ENCODE measurements at regions not wholly inside any gene's neighbourhood (a gene's known extent, or its start where the extent isn't known, plus 50 kb on each side); places are given as distances from the start of the nearest gene placed in this dataset.

GRCh38 chr14:29215853-29216252 is 449.3 kb downstream of the FOXG1 start:
- no peak for TF ChIP-seq CTCF (IDR thresholded peaks at IDR 0.05; ENCODE audit: insufficient read depth, low read depth, low read length, missing control alignments)
- peak; percentile 77 for DNase-seq (ENCODE audit: low read depth)

GRCh38 chr14:29216268-29217232 is 450.0 kb downstream of the FOXG1 start:
- no peak overlapping the region for H3K4me3 ChIP-seq (ENCODE audit: low read length)
- DNase-seq (ENCODE audit: low read depth) = peak; percentile 62
- TF ChIP-seq CTCF (IDR thresholded peaks at IDR 0.05; ENCODE audit: insufficient read depth, low read depth, low read length, missing control alignments) = no peak

More at GRCh38 chr14:29215853-29216252, 449.3 kb downstream of the FOXG1 start:
- H3K4me3 ChIP-seq (ENCODE audit: low read length) = no peak overlapping the region

- no peak for TF ChIP-seq CTCF (IDR thresholded peaks at IDR 0.05; ENCODE audit: insufficient read depth, low read depth, low read length, missing control alignments)
- no peak overlapping the region for H3K4me3 ChIP-seq (ENCODE audit: low read length)
Measured at GRCh38 chr14:29217813-29218450, 451.3 kb downstream of the FOXG1 start.

GRCh38 chr14:29220072-29220471 is 453.5 kb downstream of the FOXG1 start:
- H3K4me3 ChIP-seq (ENCODE audit: low read length) = no peak overlapping the region
- TF ChIP-seq CTCF (IDR thresholded peaks at IDR 0.05; ENCODE audit: insufficient read depth, low read depth, low read length, missing control alignments) = no peak
- DNase-seq (ENCODE audit: low read depth) = no peak

More at GRCh38 chr14:29217813-29218450, 451.3 kb downstream of the FOXG1 start:
- DNase-seq (ENCODE audit: low read depth) = no peak

GRCh38 chr14:29220566-29220965 is 454.0 kb downstream of the FOXG1 start:
- TF ChIP-seq CTCF (IDR thresholded peaks at IDR 0.05; ENCODE audit: insufficient read depth, low read depth, low read length, missing control alignments) = no peak
- no peak overlapping the region for H3K4me3 ChIP-seq (ENCODE audit: low read length)
- no peak for DNase-seq (ENCODE audit: low read depth)

- no peak overlapping the region for H3K4me3 ChIP-seq (ENCODE audit: low read length)
- TF ChIP-seq CTCF (IDR thresholded peaks at IDR 0.05; ENCODE audit: insufficient read depth, low read depth, low read length, missing control alignments) = no peak
- no peak for DNase-seq (ENCODE audit: low read depth)
Measured at GRCh38 chr14:29222006-29222405, 455.4 kb downstream of the FOXG1 start.
